PC-9 (cell line): ENCODE measurements at regions not wholly inside any gene's neighbourhood (a gene's known extent, or its start where the extent isn't known, plus 50 kb on each side); places are given as distances from the start of the nearest gene placed in this dataset.

Source experiments
- CTCF ChIP-seq: fragments of 200-600 bp; sonication (generic); conservative IDR thresholded peaks from 2 replicates; pipeline ENCODE4 v1.6.1; 2017; ENCODE audit warnings: mixed run types, antibody characterized with exemption, mild to moderate bottlenecking, moderate library complexity
- EZH2 ChIP-seq: fragments of 200-600 bp; sonication (generic); IDR thresholded peaks from 2 replicates; pipeline ENCODE4 v1.8.0; 2017; ENCODE audit warnings: antibody characterized with exemption, low read depth

GRCh38 chr10:2036209-2036608 lies 298.9 kb upstream of the ADARB2 start:
- TF ChIP-seq CTCF (no peak), EZH2 (no peak)
